ENCODE measurements at regions not wholly inside any gene's neighbourhood (a gene's known extent, or its start where the extent isn't known, plus 50 kb on each side); places are given as distances from the start of the nearest gene placed in this dataset.

DNA sequence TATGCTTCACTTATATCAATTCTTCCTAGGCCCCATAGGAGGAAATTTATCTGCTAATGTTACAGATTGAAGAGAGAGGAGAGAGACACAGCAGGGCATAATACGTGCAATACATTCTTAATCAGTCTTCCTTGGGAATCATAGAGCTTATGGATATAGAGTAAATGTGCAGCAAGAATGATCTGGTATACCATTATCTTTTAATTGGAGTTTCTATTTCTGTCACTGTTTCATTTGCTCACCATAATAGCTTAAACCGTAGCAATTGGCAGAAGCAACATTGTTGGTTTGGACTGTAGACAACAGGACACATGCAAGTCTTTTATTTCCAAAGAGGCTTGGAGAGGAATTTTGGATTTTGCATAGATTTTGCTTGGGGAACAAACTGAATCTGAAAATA lies 68.1 kb upstream of the PCSK2 start:
- Histone ChIP-seq H3K4me2 (ENCODE audit: insufficient read depth, low read length) (no peak overlapping the region), H3K79me2 (ENCODE audit: control insufficient read depth, insufficient read depth, low read length) (no peaks in the 10 kb centered on the region), H3K36me3 (ENCODE audit: control insufficient read depth in 2 of 2, extremely low read depth in 1 of 2, insufficient read depth in 2 of 2, low read length in 2 of 2) (no peaks in the 10 kb centered on the region), H3K9ac (replicated peaks; ENCODE audit: extremely low read depth, insufficient read depth, low read length) (no peak overlapping the region), H3K9me1 (replicated peaks; ENCODE audit: control insufficient read depth, extremely low read depth, insufficient read depth, low read length) (no peaks in the 10 kb centered on the region), H3K9me3 (replicated peaks; ENCODE audit: control insufficient read depth, insufficient read depth, low read length) (no peaks in the 10 kb centered on the region), H3K4me1 (ENCODE audit: control insufficient read depth, extremely low read depth, insufficient read depth, low read length) (no peaks in the 10 kb centered on the region), H3K27ac (ENCODE audit: insufficient read depth, low read depth, low read length) (no peak overlapping the region), H3K27me3 (ENCODE audit: control insufficient read depth in 2 of 2, insufficient read depth in 2 of 2, low read length in 2 of 2) (no peaks in the 10 kb centered on the region), H3K4me3 (replicated peaks in 1 of 3; ENCODE audit: insufficient read depth in 1 of 3, low read depth in 1 of 3, low read length in 3 of 3) (no peak overlapping the region), H4K20me1 (replicated peaks; ENCODE audit: control insufficient read depth, extremely low read depth, insufficient read depth, low read length) (no peaks in the 10 kb centered on the region), H2AFZ (ENCODE audit: low read depth, low read length) (no peak overlapping the region)
- TF ChIP-seq, protein P1, sequence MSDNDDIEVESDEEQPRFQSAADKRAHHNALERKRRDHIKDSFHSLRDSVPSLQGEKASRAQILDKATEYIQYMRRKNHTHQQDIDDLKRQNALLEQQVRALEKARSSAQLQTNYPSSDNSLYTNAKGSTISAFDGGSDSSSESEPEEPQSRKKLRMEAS (IDR thresholded peaks at IDR 0.05; ENCODE audit: insufficient read depth, insufficient read length): no peak
- TF ChIP-seq POLR2AphosphoS5 (IDR thresholded peaks at IDR 0.05; ENCODE audit: insufficient read depth, low read depth, low read length): no peak
- CTCF ChIA-PET: interaction anchor here (1.0 kb wide), 1 partner anchor 124 kb away, joined by 3 read pairs; no protein-coding TSS in a partner anchor
- FAIRE-seq (no peak), DNase-seq (ENCODE audit: low read depth, low spot score) (no peak)
- POLR2A ChIA-PET: no interaction called here
- BruUV-seq (replicated peaks): no TSS peak
- dilution Hi-C loops (cut with MboI; ENCODE audit: extremely low pct_ligation_motif_present, low sequenced_read_pairs): no loop called here
- intact Hi-C loops (cut with micrococcal nuclease): no loop called here

DNA sequence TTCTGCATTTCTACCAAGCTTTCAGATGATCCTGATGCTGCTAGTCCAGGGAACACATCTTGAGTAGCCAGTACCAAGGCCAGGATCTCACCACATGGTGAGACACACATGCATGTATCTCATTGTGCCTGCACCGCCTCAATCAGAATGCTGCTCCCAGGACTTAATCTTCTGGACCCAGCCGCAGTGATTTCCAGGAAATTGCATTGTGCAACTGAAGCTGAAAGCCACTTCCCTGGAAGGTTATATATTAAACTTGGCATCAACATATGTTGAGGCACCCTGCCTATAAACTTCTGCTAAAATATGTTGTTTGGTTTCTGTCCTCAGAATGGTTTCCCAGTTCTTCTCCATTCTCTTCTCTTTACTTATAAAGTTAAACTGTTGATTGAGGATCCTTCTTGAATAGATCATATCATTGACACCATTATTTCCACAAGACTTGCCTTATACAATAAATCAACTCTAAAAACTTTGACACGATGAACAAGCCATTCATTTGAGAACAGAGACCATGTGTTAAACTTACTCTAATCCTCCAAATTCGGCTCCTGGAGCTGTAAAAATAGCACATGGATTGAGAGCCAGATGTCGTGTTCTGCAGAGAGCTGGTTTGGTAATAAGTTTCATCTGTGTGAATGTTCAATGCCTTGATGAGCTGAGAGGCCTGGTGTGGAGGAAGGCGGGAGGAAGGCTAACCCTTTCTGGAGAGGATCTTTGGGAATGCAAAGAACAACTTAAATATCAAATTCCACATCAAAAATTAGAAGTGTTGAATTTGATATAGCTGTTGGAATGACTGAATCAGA lies 65.0 kb upstream of the PCSK2 start:
- Histone ChIP-seq H3K4me3 (replicated peaks in 1 of 3; ENCODE audit: insufficient read depth in 1 of 3, low read depth in 1 of 3, low read length in 3 of 3) (no peak overlapping the region), H3K9ac (replicated peaks; ENCODE audit: extremely low read depth, insufficient read depth, low read length) (no peak overlapping the region), H4K20me1 (replicated peaks; ENCODE audit: control insufficient read depth, extremely low read depth, insufficient read depth, low read length) (no peaks in the 10 kb centered on the region), H3K27ac (ENCODE audit: insufficient read depth, low read depth, low read length) (no peak overlapping the region), H3K4me1 (ENCODE audit: control insufficient read depth, extremely low read depth, insufficient read depth, low read length) (no peaks in the 10 kb centered on the region), H3K9me1 (replicated peaks; ENCODE audit: control insufficient read depth, extremely low read depth, insufficient read depth, low read length) (no peaks in the 10 kb centered on the region), H3K4me2 (ENCODE audit: insufficient read depth, low read length) (no peak overlapping the region), H3K27me3 (ENCODE audit: control insufficient read depth in 2 of 2, insufficient read depth in 2 of 2, low read length in 2 of 2) (no peaks in the 10 kb centered on the region), H3K36me3 (ENCODE audit: control insufficient read depth in 2 of 2, extremely low read depth in 1 of 2, insufficient read depth in 2 of 2, low read length in 2 of 2) (no peaks in the 10 kb centered on the region), H2AFZ (ENCODE audit: low read depth, low read length) (no peak overlapping the region), H3K9me3 (replicated peaks; ENCODE audit: control insufficient read depth, insufficient read depth, low read length) (no peaks in the 10 kb centered on the region), H3K79me2 (ENCODE audit: control insufficient read depth, insufficient read depth, low read length) (no peaks in the 10 kb centered on the region)
- no TSS peak for BruUV-seq (replicated peaks)
- intact Hi-C loops (cut with micrococcal nuclease) (no loop called here), dilution Hi-C loops (cut with MboI; ENCODE audit: extremely low pct_ligation_motif_present, low sequenced_read_pairs) (no loop called here)
- TF ChIP-seq GATA2 (IDR thresholded peaks at IDR 0.05; ENCODE audit: insufficient read depth, insufficient read length, low read depth, low read length) (no peak), EZH2 (IDR thresholded peaks at IDR 0.05; ENCODE audit: borderline replicate concordance, low read depth, low read length, severe bottlenecking) (no peak), FOS (IDR thresholded peaks at IDR 0.05; ENCODE audit: borderline replicate concordance, insufficient read depth, low read length) (no peak), POLR2A (IDR thresholded peaks at IDR 0.05; ENCODE audit: low read depth, low read length) (no peak), POLR2AphosphoS5 (IDR thresholded peaks at IDR 0.05; ENCODE audit: insufficient read depth, low read depth, low read length) (no peak), MYC (IDR thresholded peaks at IDR 0.05; ENCODE audit: low read depth, low read length) (no peak), JUN (IDR thresholded peaks at IDR 0.05; ENCODE audit: borderline replicate concordance, insufficient read depth, insufficient read length, low read depth) (no peak)
- TF ChIP-seq, protein P2, sequence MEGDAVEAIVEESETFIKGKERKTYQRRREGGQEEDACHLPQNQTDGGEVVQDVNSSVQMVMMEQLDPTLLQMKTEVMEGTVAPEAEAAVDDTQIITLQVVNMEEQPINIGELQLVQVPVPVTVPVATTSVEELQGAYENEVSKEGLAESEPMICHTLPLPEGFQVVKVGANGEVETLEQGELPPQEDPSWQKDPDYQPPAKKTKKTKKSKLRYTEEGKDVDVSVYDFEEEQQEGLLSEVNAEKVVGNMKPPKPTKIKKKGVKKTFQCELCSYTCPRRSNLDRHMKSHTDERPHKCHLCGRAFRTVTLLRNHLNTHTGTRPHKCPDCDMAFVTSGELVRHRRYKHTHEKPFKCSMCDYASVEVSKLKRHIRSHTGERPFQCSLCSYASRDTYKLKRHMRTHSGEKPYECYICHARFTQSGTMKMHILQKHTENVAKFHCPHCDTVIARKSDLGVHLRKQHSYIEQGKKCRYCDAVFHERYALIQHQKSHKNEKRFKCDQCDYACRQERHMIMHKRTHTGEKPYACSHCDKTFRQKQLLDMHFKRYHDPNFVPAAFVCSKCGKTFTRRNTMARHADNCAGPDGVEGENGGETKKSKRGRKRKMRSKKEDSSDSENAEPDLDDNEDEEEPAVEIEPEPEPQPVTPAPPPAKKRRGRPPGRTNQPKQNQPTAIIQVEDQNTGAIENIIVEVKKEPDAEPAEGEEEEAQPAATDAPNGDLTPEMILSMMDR (IDR thresholded peaks at IDR 0.05; ENCODE audit: extremely low read depth in 1 of 2, insufficient read depth in 1 of 2, low read depth in 1 of 2, low read length in 2 of 2): no peak
- TF ChIP-seq, protein P1 (IDR thresholded peaks at IDR 0.05; ENCODE audit: insufficient read depth, insufficient read length): no peak
- ChIA-PET POLR2A (no interaction called here), CTCF (no interaction called here)
- DNase-seq (ENCODE audit: low read depth, low spot score) (no peak), FAIRE-seq (no peak)
